Keratinocyte (primary cell): ENCODE measurements at regions not wholly inside any gene's neighbourhood (a gene's known extent, or its start where the extent isn't known, plus 50 kb on each side); places are given as distances from the start of the nearest gene placed in this dataset.
"Not testable (repeated sequence)": the region's sequence is repeated elsewhere in the genome, so short reads cannot be mapped to it uniquely, and the experiment has no call there.

Experiments used
- CTCF ChIP-seq, 3 experiments: IDR thresholded peaks in 1 of 3; conservative IDR thresholded peaks in 1 of 3; optimal IDR thresholded peaks in 1 of 3; 2 replicates in 2 of 3; 3 replicates in 1 of 3; pipeline versions ENCODE3 to v1.5.1; 2011; ENCODE audit warnings: low read length in 3 of 3, mild to moderate bottlenecking in 3 of 3, moderate library complexity in 2 of 3, control low read depth in 1 of 3, inconsistent platforms in 1 of 3; ENCODE audit not compliant: insufficient read depth in 2 of 3; ENCODE audit errors: extremely low read depth in 1 of 3
- EZH2 ChIP-seq: IDR thresholded peaks from one replicate; pipeline ENCODE4 v1.6.1; 2012; ENCODE audit warnings: inconsistent platforms, mild to moderate bottlenecking, low read length, moderate library complexity

- not testable (repeated sequence) for TF ChIP-seq CTCF (optimal IDR thresholded peaks at IDR 0.05 in 1 of 3, IDR thresholded peaks at IDR 0.05 in 1 of 3, conservative IDR thresholded peaks at IDR 0.05 in 1 of 3; ENCODE audit: extremely low read depth in 1 of 3, insufficient read depth in 2 of 3, low read length in 3 of 3); EZH2
Measured at GRCh38 chr1:144516906-144517305, 55.4 kb upstream of the NBPF15 start.
